ENCODE measurements at regions not wholly inside any gene's neighbourhood (a gene's known extent, or its start where the extent isn't known, plus 50 kb on each side); places are given as distances from the start of the nearest gene placed in this dataset.
"Not testable (repeated sequence)": the region's sequence is repeated elsewhere in the genome, so short reads cannot be mapped to it uniquely, and the experiment has no call there.

DNA sequence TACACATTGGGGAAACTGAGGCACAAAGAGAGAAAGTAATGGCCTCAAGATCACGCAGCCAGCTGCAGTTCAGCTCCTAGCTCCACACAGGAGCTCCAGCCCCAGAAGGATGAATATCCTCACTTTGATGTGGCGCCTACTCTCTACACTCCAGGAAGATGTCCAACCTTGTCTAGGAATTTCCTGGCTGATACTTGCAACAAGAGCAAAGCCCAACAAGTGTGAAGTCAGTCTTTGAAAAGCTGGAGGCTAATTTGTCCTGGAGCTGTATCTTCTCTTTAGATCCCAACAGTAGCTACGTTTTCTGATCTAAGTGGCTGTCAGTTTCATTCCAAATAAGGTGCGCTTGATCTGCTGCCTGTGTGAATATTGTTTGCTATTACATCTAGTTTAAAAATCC lies 344.9 kb downstream of the PTPRU start:
- no peak for DNase-seq

DNA sequence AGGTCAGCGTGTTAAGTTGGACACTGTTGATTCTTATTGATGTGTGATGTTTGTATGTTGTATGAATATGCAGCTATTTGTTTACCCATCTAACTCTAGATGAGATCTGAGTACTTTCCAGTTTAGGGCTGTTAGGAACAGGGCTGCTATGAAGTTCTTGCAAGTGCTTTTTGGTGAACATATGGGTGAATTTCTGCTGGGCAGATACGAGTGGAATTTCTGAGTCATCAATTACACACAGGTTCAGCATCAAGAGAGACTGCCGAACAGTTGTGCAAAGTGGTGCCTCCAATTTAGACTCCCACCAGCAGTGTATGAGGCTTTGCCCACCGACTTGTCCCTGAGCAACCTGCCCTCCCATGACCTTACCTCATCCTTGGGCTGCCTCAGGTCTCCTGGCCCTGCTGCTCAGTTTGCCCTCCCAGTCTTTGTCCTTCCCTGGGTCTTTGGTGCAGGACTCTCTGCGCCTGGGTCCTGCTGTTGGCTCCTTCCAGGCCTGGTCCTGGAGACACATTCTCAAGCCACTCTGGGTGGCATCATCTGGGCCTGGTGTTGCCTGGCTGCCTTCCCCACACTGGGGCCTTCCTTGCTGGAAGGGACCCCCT lies 343.6 kb downstream of the PTPRU start:
- no peak for DNase-seq

DNA sequence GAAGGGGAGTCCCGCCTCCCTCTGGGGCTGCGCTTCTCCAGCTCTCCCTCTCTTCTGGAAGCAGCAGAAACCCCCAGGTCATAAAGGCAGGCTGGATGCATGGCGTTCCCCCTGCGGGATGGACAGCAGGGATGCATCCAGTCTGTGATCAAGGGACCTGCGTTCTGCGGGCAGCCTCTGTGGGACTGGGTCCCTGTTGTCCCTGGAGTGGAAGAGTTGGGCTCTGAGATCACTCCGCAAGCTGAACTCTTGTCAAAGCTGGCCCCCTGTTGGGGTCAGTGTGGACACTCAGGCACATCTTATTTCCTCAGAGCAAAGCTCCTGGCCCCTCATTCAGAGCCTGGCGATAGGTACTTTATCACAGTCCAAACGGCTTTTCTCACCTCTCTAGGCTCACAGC lies 341.2 kb downstream of the PTPRU start:
- no peak for DNase-seq

DNA sequence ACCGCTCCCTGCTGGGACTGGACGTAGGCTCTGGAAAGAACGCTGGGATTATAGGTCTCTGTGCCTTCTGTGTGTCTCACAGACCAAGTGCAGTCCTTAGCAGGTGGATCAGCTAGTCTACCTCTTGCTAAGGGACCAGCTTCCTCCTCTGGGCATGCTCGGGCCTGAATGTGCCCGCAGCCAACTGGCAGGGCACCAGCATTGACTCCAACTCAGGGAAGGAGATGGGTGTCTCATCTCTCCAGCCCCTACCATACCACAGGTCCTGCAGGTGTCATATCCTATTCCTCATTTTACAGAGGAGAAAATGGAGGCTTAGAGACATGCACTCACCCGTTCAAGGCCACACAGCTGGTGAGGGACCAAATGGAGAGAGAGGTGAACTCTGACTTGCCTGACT lies 340.2 kb downstream of the PTPRU start:
- DNase-seq = no peak

DNA sequence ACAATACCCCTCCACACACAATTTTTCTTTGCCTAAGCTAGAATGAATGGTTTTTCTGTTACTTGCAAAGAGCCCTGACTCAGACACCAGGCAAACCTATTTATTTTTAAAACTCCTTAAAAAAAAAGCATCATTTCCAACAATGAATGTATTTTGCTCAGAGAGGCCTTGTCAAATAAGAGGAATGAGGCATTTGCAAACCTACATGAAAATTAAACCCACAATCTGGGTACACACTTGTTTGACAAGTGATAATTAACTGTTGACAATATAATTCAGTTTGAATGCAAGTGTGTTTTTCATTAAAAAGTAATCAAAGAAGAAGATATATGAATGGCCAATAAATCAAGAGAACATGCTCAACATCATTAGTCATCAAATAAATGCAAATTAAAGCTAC lies 339.5 kb downstream of the PTPRU start:
- no peak for DNase-seq

DNA sequence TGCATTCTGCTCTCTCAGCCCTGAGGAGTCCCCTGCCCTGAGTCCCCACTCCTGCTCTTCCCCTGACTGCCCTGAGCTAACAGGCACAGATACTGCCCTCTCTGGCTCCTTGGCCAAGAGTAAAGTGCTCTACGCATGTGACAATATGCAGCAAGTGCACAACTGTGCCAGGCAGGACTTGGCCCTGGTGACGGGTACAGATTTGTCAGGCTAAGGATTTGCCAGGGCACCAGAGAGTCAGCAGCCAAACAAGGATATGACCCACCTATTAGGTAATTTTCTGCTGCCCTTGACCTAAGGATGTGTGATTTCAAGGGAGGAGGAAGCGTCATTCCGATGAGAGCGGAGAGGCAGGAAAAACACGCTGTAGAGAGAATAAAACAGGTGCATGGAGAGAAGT lies 339.0 kb downstream of the PTPRU start:
- no peak for DNase-seq

DNA sequence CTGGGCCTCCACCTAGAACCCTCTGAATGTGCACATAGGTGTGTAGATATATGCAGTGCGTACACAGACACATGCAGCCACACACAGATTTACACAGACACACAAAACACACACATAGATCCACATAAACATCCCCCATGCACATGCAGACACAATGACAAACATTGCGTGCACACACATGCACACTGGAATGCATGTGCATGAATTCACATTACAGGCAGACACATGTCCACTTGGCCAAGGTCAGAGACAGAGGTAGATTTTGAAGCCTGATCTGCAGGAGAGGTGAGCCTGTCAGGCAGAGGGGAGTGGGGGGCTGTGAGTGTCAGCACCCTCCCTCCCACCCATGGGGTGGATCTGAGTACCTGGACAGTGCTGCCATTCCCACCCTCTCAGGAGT lies 338.5 kb downstream of the PTPRU start:
- DNase-seq = no peak

DNA sequence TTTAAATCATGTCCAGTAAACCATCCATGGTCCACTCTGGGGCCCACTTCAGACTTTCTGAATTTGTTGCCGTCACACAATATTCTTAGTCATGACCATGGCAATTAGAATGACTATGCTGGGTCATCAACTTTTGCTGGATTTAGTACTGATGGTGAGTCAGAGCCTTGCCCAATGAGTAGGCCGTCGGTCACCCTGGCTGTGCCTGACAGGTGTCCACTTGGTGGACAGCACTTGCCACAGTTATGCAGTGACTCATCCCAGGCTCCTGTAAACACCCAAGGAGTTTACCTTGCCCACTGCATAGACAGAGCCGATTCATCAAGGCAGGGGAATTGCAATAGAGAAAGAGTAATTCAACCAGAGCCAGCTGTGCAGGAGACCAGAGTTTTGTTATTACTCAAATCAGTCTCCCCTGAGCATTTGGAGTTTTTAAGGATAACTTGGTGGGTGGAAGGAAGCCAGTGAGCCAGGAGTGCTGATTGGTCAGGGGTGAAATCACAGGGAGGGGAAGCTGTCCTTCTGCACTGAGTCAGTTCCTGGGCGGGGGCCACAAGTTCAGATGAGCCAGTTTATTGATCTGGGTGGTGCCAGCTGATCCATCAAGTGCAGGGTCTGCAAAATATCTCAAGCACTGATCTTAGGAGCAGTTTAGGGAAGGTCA lies 333.8 kb downstream of the PTPRU start:
- DNase-seq = no peak

DNA sequence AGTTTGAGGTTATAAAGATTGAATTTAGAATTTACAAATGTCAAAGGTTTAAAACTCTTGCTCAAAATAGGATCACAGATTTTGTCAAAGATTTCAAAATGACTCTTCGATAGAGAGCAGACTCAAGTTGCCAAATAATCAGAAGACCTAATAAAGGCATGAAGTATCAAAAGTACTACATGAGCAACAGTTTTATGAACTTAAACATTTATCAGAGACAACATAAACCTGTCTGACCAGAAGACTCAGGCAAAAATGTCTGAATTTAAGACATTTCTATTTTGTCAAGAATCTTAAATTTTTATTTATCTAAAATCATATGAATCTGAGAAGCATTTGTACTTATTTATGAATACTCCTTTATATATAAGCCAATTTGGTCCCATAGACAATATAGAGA lies 330.9 kb downstream of the PTPRU start:
- DNase-seq = no peak

DNA sequence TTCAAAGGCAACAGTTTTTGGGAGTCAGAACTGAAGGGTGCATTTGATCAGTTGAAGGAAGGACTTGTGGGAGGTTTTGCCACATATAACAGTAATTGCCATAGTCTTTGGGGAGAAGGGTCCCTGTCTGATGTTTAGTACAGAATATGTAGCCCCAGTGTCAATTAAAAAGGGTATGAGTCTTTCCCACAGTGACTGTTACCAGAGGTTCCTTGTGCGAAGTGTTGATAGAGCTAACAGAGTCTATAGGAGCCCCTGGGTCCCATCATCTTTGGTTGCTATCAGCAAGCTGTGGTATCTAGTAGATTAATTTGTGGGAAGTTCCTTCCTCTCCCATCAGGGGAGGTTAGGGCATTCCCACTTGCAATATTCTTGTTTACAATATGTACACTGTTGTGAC lies 329.2 kb downstream of the PTPRU start:
- no peak for DNase-seq

DNA sequence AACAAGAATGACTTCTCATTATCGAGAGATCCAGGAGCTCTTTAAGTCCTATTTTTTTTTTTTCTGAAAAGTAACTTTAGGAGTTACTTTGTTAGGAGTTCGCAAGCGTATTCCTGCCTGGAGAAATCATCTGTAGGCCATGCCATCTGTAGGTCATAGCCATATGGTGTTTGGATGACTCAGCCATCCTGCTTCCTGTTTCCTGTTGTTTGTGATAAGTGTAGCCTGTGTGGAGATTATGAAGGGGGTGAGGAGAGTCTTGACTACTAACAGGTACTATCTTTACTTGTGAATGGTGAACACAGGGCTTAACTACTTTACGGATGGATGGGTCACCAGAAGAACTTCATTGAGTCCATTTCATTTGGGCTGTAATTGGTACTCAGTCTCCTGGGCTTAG lies 327.2 kb downstream of the PTPRU start:
- DNase-seq = no peak

DNA sequence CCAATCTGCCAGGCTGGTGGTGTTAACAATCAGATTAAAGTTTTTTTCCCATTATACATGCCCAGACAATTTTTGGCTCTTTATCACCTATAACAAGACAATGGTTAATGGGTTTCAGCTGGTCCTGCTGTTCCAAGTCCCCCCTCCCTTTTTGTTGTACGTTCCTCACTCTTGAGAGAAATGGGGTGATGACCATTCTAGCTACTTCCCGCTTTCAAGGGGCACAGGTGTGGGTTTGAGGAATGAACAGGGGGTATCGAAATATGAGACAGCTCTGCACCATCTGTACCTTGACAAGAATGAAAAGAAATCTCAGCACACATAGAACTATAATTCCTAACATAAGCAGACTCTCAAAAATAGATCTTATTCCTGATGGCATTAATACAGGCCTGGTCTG lies 326.8 kb downstream of the PTPRU start:
- no peak for DNase-seq

DNA sequence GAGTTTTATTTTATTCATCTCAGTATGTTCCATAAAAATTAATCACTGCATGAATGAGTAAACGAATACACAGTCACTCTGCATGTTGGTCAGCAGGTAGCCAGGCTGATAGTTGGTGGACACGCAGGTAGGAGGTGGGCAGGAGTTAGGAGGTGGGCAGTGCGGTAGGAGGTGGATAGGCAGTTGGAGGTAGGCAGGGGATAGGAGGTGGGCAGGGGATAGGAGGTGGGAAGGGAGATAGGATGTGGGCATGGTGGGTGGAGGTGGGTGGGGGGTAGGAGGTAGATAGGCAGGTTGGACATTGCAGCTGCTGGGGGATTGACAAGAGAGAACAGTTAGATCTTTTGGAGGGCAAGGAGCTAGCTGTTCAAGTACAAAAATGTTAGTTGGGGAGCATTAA lies 322.7 kb downstream of the PTPRU start:
- DNase-seq = no peak

DNA sequence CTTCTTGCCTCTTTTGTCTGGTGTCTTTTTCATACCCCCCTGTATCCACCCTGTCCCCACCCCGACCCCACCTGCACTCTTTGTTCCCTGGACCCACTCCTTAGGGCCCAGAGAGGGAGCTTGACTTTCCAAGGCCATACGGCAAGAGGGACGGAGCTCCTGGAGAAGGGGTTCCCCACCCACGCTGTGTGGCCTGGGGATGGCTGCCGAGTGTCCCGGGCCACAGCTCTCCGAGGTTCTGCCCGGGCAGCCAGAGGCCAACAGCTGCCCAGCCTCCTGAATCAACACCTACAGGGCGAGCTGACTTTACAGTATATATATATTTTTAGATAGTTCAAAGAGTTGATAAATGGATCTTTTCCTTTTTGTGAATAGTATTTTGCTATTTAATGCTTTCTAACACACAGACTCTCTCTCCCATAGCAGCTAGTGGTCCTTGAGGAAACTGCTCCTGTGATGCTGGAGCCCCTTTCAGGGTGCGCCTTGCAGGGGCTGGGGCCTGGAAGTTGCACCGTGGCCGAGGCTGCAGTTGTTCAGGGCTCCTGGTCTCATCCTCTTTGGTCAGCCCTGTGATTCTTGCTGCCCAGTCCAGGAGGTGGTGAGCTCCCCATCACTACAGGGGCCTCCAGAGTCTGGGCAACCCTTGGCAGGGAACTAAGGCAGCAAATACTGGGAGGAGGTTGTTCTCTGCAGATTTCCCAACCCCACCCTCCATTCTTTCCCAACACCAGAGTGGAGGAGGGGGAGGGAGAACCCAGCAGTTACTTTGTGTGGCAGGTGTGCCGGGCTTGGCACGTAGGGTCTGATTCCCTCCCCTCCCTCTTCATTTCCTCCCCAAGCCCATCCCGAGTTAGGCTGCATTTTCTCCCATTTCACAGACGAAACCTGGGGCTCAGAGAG lies 321.6 kb downstream of the PTPRU start:
- no peak for DNase-seq

DNA sequence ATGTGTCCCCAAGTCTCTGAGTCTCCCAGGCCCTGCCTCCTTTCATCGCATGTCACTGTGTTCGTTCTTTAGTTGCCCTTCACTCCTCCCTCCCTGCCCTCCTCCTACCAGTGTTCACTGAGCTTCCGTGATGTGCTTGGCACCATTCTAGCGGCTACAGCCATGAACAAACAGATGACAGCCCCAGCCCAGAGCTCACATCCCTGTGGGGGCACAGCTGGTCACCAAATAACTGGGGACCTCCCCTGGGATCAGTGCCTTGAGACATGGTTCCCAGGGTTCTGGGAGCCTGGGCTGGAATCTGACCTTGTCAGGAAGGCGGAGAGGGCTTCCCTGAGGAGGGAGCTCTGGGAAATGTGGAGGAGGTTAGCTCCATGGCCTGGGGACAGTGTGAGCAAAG lies 320.7 kb downstream of the PTPRU start:
- DNase-seq = no peak

DNA sequence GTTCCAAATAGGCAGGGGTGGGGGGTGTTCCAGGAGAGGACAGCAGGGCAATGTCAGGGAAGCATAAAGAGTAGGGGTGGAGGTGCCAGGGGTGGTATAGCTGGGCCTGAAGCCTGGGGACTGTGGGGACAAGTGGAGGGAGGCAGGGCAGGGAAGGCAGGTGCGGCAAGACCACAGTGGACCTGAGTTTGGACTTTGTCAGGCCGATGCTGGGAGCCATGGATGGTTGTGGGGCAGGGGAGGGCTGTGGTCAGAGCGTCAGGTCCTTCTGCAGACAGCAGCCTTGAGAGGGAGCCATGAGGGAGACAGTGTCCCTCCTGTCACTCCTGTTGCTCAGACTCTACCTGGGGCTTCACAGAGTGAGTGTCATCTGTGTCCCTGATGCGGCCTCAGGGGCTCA lies 320.3 kb downstream of the PTPRU start:
- DNase-seq = no peak

DNA sequence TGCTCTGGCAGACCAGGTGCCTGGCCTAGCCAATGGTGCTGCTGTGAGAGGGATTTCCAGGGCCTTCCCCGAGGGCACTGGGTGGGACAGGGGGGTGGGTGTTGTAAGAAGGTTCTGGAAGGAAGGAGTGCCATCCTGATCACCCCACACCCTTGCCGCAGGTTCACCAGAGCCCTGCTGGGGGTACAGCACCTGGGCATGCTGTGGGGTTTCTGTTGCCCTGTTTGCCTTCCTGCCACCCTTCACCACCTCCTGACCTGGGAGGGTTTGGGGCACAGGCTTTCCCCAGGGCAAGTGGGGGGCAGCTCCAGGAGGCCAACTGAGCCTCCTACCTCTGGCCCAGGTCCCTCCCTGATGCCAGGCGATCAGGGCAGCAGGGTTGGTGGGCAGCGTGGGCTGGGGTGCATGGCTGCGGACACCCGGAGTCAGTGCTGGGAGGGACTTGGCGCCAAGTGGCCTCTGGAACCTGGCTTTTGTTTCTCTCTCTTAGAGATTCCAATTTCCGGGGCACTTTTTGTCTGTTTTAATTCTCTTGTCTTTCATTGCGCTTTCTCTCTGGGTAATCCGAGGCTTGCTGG lies 318.8 kb downstream of the PTPRU start:
- DNase-seq = no peak

DNA sequence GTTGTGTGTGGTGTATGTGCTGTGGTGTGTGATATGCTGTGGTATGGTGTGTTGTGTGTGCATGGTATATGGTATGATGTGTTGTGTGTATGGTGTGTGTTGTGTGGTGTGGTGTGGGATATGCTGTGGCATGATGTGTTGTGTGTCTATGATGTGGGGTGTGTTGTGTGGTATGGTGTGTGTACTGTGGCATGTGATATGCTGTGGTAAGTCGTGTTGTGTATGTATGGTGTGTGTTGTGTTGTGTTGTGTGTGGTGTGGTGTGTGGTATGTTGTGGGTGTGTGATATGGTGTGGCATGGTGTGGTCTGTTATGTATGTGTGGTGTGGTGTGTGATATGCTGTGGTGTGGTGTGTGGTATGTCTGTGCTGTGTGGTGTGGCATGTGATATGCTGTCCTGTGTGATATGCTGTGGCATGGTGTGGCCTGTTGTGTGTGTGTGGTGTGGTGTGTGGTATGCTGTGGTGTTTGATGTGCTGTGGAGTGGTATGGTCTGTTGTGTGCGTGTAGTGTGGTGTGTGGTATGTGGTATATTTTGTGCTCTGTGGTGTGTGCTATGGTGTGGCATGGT lies 318.0 kb downstream of the PTPRU start:
- DNase-seq = no peak

DNA sequence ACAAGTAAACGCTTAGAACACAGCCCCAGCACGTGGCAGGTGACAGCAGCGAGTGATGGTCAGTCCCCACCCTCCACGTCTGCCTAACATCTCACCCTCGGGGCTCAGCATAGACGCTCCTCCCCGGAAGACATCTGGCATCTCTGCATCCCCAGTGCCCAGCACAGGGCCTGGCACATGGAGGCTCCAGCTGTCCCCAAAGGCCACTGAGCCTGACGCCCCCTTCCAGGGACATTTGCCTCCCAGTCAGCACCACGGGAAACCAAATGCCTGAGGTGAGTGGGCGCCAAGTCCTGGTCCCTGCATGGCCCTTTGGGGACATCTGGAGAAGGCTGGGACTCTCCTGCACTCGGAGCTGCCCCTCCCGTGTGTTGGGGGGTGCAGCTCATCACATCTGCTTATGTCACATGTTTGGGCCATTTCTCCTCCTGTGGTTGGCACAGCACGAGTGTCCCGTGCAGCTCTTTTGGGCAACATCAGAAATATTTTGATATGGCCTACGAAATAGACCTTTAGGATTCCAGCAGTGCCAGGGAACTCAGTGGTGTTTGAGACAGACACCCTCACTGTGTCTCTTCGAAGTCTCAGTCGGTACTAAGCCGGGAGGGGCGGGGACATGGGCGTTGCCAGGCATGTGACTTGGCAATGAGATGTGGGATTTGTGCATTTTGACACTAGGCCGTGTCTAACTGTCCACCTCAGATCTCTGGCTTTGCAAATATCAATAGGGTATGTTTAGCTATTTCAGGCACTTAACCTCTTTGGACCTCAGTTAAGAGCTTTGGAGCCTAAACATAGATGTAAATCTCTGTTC lies 315.0 kb downstream of the PTPRU start:
- DNase-seq = no peak

DNA sequence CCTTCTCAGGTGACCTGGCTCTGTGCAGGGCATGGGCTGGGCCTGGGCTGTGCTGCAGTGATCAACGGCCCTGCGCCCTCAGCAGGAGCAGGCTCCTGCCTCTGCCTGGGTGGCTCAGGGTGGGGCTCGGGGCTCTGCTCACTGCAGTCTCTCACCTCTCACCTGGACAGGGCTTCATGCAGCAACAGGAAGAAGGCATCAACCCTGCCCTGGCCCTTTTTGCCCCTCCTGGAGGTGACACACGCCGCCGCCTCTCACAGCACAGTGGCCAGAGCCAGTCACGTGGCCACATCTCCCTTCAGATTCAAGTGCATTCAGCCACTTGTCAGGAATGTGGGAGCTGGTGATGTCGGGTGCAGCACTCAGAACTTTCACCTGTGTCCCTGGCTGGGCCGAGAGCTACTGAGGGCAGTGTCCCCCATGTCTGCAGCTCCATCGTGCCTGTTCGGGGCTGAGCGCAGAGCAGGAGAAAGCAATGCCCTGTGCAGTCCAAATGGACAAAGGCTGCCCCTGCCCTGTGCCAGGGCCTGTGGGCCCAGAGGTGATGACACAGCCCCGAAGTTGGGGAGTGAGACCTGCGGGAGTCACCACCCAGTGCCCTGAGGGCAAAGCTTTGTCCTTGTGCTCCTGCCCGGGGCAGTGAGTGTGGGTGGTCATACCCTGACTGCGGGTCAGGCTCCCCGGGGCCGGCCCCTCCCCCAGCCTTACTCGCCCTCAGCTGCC lies 314.0 kb downstream of the PTPRU start:
- no peak for DNase-seq

DNA sequence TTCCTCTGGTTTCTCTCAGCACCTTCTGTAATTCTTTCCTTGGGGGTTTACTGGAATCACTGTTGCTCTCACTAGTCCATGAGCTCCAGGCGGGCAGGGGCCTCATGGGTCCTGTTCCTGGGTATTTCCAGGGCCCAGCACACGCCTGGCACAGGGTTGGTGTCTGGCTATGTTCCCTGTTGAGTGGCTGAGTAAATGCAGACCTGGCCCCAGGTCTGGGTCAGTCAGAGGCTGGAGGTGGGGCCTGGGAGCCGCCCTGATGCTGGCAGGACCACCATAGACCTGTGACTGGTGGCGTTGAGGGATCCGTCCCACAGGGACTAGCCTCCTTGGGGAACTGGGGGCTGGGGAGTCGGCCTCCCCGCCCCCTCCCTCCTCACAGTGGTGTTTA lies 313.4 kb downstream of the PTPRU start:
- DNase-seq = not testable (repeated sequence)

DNA sequence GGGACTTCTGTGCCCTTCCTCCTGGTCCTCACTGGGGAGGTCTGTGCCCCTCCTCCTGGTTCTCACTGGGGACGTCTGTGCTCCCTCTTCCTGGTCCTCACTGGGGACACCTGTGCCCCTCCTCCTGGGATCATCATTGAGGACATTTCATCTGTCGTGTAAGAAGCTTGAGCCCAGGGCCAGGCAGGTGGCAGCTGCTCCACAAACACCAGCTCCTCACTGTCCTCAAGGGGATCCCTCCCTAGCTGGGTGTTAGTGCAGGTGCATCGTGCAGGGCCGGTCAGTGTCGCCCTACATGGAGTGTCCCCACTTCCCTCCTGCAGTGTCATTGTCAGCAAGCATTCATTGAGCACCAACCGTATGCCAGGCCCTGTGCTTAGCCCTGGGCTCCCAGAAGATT lies 312.7 kb downstream of the PTPRU start:
- no peak for DNase-seq
